Ishikawa (cell line): ENCODE measurements at regions not wholly inside any gene's neighbourhood (a gene's known extent, or its start where the extent isn't known, plus 50 kb on each side); places are given as distances from the start of the nearest gene placed in this dataset.

Experiments
- CEBPB ChIP-seq: IDR thresholded peaks from 2 replicates; pipeline ENCODE4 v1.6.1; 2012
- CREB1 ChIP-seq: IDR thresholded peaks from 2 replicates; pipeline ENCODE4 v1.6.1; 2012; ENCODE audit warnings: low read depth
- EGR1 ChIP-seq: IDR thresholded peaks from 2 replicates; pipeline ENCODE4 v1.6.1; 2012
- EP300 ChIP-seq: IDR thresholded peaks from 2 replicates; pipeline ENCODE4 v1.6.1; 2012; ENCODE audit warnings: borderline replicate concordance
- FOXM1 ChIP-seq: IDR thresholded peaks from 2 replicates; pipeline ENCODE4 v1.6.1; 2012; ENCODE audit warnings: low read depth, borderline replicate concordance
- MAX ChIP-seq: IDR thresholded peaks from 2 replicates; pipeline ENCODE4 v1.6.1; 2012
- NFIC ChIP-seq: IDR thresholded peaks from 2 replicates; pipeline ENCODE4 v1.6.1; 2012
- RAD21 ChIP-seq: IDR thresholded peaks from 2 replicates; pipeline ENCODE4 v1.6.1; 2012; ENCODE audit warnings: low read depth
- REST ChIP-seq: IDR thresholded peaks from 2 replicates; pipeline ENCODE4 v1.6.1; 2012; ENCODE audit warnings: low read depth, mild to moderate bottlenecking
- TAF1 ChIP-seq: IDR thresholded peaks from 2 replicates; pipeline ENCODE4 v1.6.1; 2012; ENCODE audit warnings: low read depth, mild to moderate bottlenecking
- TCF12 ChIP-seq: IDR thresholded peaks from 2 replicates; pipeline ENCODE4 v1.6.1; 2012; ENCODE audit warnings: low read depth
- TEAD4 ChIP-seq: IDR thresholded peaks from 2 replicates; pipeline ENCODE4 v1.6.1; 2012
- USF1 ChIP-seq: IDR thresholded peaks from 2 replicates; pipeline ENCODE4 v1.6.1; 2012
- YY1 ChIP-seq: IDR thresholded peaks from 2 replicates; pipeline ENCODE4 v1.6.1; 2012; ENCODE audit warnings: low read depth
- ZBTB7A ChIP-seq: IDR thresholded peaks from 2 replicates; pipeline ENCODE4 v1.6.1; 2012; ENCODE audit warnings: low read depth

- TF ChIP-seq TAF1 (no peak), USF1 (no peak), FOXM1 (no peak), TEAD4 (no peak), TCF12 (no peak), RAD21 (no peak)
Observed at GRCh38 chr9:109986521-109986991, 206.6 kb downstream of the PALM2AKAP2 start.

GRCh38 chr9:109989296-109989695 is 209.3 kb downstream of the PALM2AKAP2 start:
- TF ChIP-seq YY1 (no peak), MAX (no peak), CREB1 (no peak), CEBPB (no peak)

GRCh38 chr9:109990541-109990940 is 210.5 kb downstream of the PALM2AKAP2 start:
- TF ChIP-seq CEBPB (no peak), ZBTB7A (no peak), CREB1 (no peak)

- TF ChIP-seq EGR1, result no peak
- TF ChIP-seq CREB1, result no peak
- no peak for TF ChIP-seq TCF12
- no peak for TF ChIP-seq ZBTB7A
- TF ChIP-seq REST, result no peak
- TF ChIP-seq RAD21, result no peak
- no peak for TF ChIP-seq MAX
- no peak for TF ChIP-seq EP300
Observed at GRCh38 chr9:109992293-109992692, 212.3 kb downstream of the PALM2AKAP2 start.

GRCh38 chr9:109993250-109993978 is 213.4 kb downstream of the PALM2AKAP2 start:
- no peak for TF ChIP-seq EGR1
- TF ChIP-seq CREB1, result no peak
- no peak for TF ChIP-seq MAX
- peak; percentile 12; the same call in 1 of the 2 replicates for TF ChIP-seq USF1

- TF ChIP-seq NFIC, result no peak
- TF ChIP-seq TEAD4, result no peak
- TF ChIP-seq CREB1, result no peak
- no peak for TF ChIP-seq REST
- TF ChIP-seq MAX, result no peak
- TF ChIP-seq TCF12, result no peak
- no peak for TF ChIP-seq TAF1
- TF ChIP-seq EGR1, result no peak
- TF ChIP-seq EP300, result no peak
- no peak for TF ChIP-seq RAD21
- TF ChIP-seq ZBTB7A, result no peak
- no peak for TF ChIP-seq FOXM1
- no peak for TF ChIP-seq YY1
Observed at GRCh38 chr9:109994141-109994540, 213.8 kb downstream of the C9orf152 start.
